SU-DHL-6 (cell line): ENCODE measurements at regions not wholly inside any gene's neighbourhood (a gene's known extent, or its start where the extent isn't known, plus 50 kb on each side); places are given as distances from the start of the nearest gene placed in this dataset.

ENCODE experiments used
- H2AFZ ChIP-seq: fragments of 200-600 bp; sonication (generic); 2 replicates; pipeline ENCODE4 v1.6.1; 2014; ENCODE audit warnings: low read depth, mild to moderate bottlenecking, moderate library complexity, mixed read lengths, antibody characterized with exemption, low read length; ENCODE audit not compliant: severe bottlenecking
- H3F3A ChIP-seq: fragments of 200-600 bp; shearing (Covaris generic); 2 replicates; pipeline ENCODE4 v1.6.0; 2016; ENCODE audit warnings: antibody characterized with exemption, mild to moderate bottlenecking; ENCODE audit not compliant: insufficient read depth
- H3K27ac ChIP-seq: fragments of 200-600 bp; sonication (generic); 2 replicates; pipeline ENCODE4 v1.5.1; 2016; ENCODE audit warnings: low read depth, mild to moderate bottlenecking, low read length, moderate library complexity, mixed read lengths
- H3K27me3 ChIP-seq: fragments of 200-600 bp; sonication (generic), shearing (Covaris generic); 2 replicates; pipeline ENCODE4 v1.6.0; 2014; ENCODE audit warnings: mild to moderate bottlenecking, low read length
- H3K36me3 ChIP-seq: fragments of 200-600 bp; sonication (generic); 2 replicates; pipeline ENCODE4 v1.6.1; 2014; ENCODE audit warnings: mild to moderate bottlenecking, low read length, mixed read lengths
- H3K4me2 ChIP-seq: fragments of 300-600, 200-600 bp; shearing (Covaris generic), sonication (generic); 2 replicates; pipeline ENCODE4 v1.6.0; 2014; ENCODE audit warnings: low read length, low read depth, mild to moderate bottlenecking; ENCODE audit not compliant: poor library complexity, severe bottlenecking
- H3K4me3 ChIP-seq: fragments of 200-600 bp; sonication (generic); 2 replicates; pipeline ENCODE4 v1.5.1; 2014; ENCODE audit warnings: antibody characterized with exemption, low read length, mild to moderate bottlenecking, mixed read lengths; ENCODE audit not compliant: insufficient read depth, poor library complexity, severe bottlenecking
- H3K79me2 ChIP-seq: fragments of 200-600 bp; sonication (generic); 2 replicates; pipeline ENCODE4 v1.6.1; 2014; ENCODE audit warnings: mild to moderate bottlenecking, low read length, moderate library complexity; ENCODE audit not compliant: insufficient read depth
- H3K9ac ChIP-seq: fragments of 200-600 bp; sonication (generic); 2 replicates; pipeline ENCODE4 v1.7.0; 2014; ENCODE audit warnings: mild to moderate bottlenecking, low read length
- H3K9me2 ChIP-seq: fragments of 200-600 bp; sonication (generic); replicated peaks from 2 replicates; pipeline ENCODE4 v1.6.1; 2014; ENCODE audit warnings: low read length; ENCODE audit not compliant: insufficient read depth
- H3K9me3 ChIP-seq: fragments of 200-600 bp; sonication (generic); 2 replicates; pipeline ENCODE4 v1.6.1; 2014; ENCODE audit warnings: low read length, mixed read lengths; ENCODE audit not compliant: insufficient read depth
- H4K20me1 ChIP-seq: fragments of 200-600 bp; sonication (generic); 2 replicates; pipeline ENCODE4 v1.6.1; 2014; ENCODE audit warnings: low read depth, mild to moderate bottlenecking, antibody characterized with exemption, low read length, moderate library complexity, mixed read lengths
- EZH2phosphoT487 ChIP-seq: fragments of 200-600 bp; sonication (generic), shearing (Covaris generic); conservative IDR thresholded peaks from 2 replicates; pipeline ENCODE4 v1.6.1; 2018; ENCODE audit warnings: mild to moderate bottlenecking, antibody characterized with exemption, low read length, moderate library complexity, mixed read lengths
- TF ChIP-seq, protein P1 (sequence below): fragments of 200-600 bp; sonication (generic); IDR thresholded peaks from one replicate; pipeline ENCODE4 v1.5.1; 2017; ENCODE audit warnings: antibody characterized with exemption, mild to moderate bottlenecking, low read length, moderate library complexity; ENCODE audit not compliant: insufficient read depth, poor library complexity, severe bottlenecking

DNA sequence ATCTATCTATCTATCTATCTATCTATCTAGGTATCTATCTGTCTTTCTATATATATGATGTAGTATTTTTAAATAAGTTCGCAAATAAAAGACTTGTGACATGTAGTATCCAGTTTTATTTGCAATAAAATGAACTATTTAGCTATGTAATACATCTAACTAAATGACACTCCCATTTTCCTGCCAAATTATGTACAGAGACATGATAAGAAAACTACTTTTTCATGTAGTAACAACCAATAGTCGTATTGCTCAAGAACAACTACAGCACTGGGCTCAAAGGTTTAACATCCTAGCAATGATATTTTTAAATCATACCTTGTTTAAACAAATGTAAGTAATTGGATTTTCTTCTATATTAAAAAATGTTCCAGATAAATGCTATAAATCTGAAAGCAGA lies 55.5 kb upstream of the FLRT2 start:
- no peak overlapping the region for H2AFZ ChIP-seq
- no peak overlapping the region for H3K27ac ChIP-seq
- H3K9me3 ChIP-seq, result no peaks in the 10 kb centered on the region
- H4K20me1 ChIP-seq, result no peaks in the 10 kb centered on the region
- no peak overlapping the region for H3K9ac ChIP-seq
- no peaks in the 10 kb centered on the region for H3K9me2 ChIP-seq
- no peak overlapping the region for H3K4me3 ChIP-seq
- H3K79me2 ChIP-seq, result no peaks in the 10 kb centered on the region
- H3F3A ChIP-seq, result no peaks in the 10 kb centered on the region
- H3K4me2 ChIP-seq, result no peak overlapping the region
- no peaks in the 10 kb centered on the region for H3K27me3 ChIP-seq
- H3K36me3 ChIP-seq, result no peaks in the 10 kb centered on the region
- TF ChIP-seq, protein P1, sequence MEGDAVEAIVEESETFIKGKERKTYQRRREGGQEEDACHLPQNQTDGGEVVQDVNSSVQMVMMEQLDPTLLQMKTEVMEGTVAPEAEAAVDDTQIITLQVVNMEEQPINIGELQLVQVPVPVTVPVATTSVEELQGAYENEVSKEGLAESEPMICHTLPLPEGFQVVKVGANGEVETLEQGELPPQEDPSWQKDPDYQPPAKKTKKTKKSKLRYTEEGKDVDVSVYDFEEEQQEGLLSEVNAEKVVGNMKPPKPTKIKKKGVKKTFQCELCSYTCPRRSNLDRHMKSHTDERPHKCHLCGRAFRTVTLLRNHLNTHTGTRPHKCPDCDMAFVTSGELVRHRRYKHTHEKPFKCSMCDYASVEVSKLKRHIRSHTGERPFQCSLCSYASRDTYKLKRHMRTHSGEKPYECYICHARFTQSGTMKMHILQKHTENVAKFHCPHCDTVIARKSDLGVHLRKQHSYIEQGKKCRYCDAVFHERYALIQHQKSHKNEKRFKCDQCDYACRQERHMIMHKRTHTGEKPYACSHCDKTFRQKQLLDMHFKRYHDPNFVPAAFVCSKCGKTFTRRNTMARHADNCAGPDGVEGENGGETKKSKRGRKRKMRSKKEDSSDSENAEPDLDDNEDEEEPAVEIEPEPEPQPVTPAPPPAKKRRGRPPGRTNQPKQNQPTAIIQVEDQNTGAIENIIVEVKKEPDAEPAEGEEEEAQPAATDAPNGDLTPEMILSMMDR, result no peak
- TF ChIP-seq EZH2phosphoT487, result no peak

DNA sequence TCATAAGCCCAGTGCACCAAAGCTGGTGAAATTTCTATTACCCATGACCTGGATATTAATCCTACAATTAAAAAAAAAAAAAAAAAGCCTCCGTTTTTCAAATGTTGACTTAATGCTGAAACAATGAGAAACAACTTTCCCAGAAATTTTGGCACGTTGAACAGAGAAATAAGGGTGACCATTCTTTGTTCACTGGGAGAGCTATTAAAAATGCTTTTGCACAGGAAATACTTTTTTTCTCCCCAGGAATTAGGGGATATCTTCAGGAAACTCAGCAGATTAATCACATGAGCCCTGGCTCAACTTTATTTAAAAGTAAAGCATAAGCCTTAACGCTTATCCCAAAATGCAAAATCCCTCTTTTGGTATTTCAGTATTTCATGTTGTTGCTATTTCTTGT lies 54.8 kb upstream of the FLRT2 start:
- no peaks in the 10 kb centered on the region for H3K79me2 ChIP-seq
- no peaks in the 10 kb centered on the region for H3K27me3 ChIP-seq
- H3K9me2 ChIP-seq, result no peaks in the 10 kb centered on the region
- H3K4me3 ChIP-seq, result no peak overlapping the region
- H3K9ac ChIP-seq, result no peak overlapping the region
- no peak overlapping the region for H2AFZ ChIP-seq
- H3K4me2 ChIP-seq, result no peak overlapping the region
- TF ChIP-seq EZH2phosphoT487, result no peak
- TF ChIP-seq, protein P1, result no peak
- H4K20me1 ChIP-seq, result no peaks in the 10 kb centered on the region
- no peaks in the 10 kb centered on the region for H3F3A ChIP-seq
- no peaks in the 10 kb centered on the region for H3K9me3 ChIP-seq
- H3K27ac ChIP-seq, result no peak overlapping the region
- no peaks in the 10 kb centered on the region for H3K36me3 ChIP-seq

DNA sequence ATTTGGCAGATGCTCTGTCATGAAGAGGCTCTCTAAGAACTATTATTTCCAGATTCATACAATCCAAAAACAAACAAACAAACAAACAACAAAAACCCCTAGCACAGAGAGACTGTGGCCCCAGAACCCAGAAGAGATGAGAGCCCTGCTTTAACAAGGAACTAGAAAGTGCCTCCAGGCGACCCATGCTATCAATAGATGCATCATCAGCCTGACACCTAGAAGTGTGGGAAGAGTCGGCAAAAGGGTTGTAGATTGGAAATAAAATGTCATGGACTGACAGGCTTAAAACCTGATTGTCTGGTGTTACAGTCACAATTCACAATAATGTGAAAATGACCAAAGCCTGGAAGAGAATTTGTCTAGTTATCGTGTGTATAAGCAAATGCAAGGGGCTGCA lies 50.6 kb upstream of the FLRT2 start:
- H3K36me3 ChIP-seq, result no peaks in the 10 kb centered on the region
- H2AFZ ChIP-seq, result no peak overlapping the region
- no peak overlapping the region for H3K4me2 ChIP-seq
- no peak overlapping the region for H3K27ac ChIP-seq
- H3K79me2 ChIP-seq, result no peaks in the 10 kb centered on the region
- no peaks in the 10 kb centered on the region for H3K27me3 ChIP-seq
- no peaks in the 10 kb centered on the region for H3F3A ChIP-seq
- no peaks in the 10 kb centered on the region for H4K20me1 ChIP-seq
- no peaks in the 10 kb centered on the region for H3K9me2 ChIP-seq
- no peak overlapping the region for H3K4me3 ChIP-seq
- H3K9me3 ChIP-seq, result no peaks in the 10 kb centered on the region
- no peak overlapping the region for H3K9ac ChIP-seq
- no peak for TF ChIP-seq EZH2phosphoT487
- TF ChIP-seq, protein P1, result no peak

DNA sequence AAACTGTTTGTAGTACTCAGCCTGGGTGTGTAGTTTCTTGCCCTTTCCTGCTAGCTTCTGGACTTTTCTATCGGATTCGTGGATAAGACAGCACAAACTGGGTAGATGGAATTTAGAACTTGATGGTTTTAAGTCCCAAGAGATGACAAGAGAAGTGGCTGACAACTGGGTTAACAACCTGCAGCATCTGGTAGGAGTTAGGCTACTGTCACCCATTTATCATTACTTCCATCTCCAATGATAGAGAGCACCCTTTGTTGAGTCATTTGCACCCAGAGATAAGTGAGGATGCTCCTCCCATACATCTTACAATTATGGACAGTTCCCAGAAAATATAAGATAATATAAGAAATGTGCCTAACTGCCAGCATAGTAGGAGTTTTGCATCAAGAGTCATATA lies 50.2 kb upstream of the FLRT2 start:
- no peaks in the 10 kb centered on the region for H3K27me3 ChIP-seq
- H3K9ac ChIP-seq, result no peak overlapping the region
- H2AFZ ChIP-seq, result no peak overlapping the region
- H3K36me3 ChIP-seq, result no peaks in the 10 kb centered on the region
- H3K9me2 ChIP-seq, result no peaks in the 10 kb centered on the region
- H3K27ac ChIP-seq, result no peak overlapping the region
- H3K4me2 ChIP-seq, result no peak overlapping the region
- no peak for TF ChIP-seq EZH2phosphoT487
- TF ChIP-seq, protein P1, result no peak
- H3K9me3 ChIP-seq, result no peaks in the 10 kb centered on the region
- no peak overlapping the region for H3K4me3 ChIP-seq
- H3K79me2 ChIP-seq, result no peaks in the 10 kb centered on the region
- H4K20me1 ChIP-seq, result no peaks in the 10 kb centered on the region
- no peaks in the 10 kb centered on the region for H3F3A ChIP-seq
